ENCODE measurements at regions not wholly inside any gene's neighbourhood (a gene's known extent, or its start where the extent isn't known, plus 50 kb on each side); places are given as distances from the start of the nearest gene placed in this dataset.

DNA sequence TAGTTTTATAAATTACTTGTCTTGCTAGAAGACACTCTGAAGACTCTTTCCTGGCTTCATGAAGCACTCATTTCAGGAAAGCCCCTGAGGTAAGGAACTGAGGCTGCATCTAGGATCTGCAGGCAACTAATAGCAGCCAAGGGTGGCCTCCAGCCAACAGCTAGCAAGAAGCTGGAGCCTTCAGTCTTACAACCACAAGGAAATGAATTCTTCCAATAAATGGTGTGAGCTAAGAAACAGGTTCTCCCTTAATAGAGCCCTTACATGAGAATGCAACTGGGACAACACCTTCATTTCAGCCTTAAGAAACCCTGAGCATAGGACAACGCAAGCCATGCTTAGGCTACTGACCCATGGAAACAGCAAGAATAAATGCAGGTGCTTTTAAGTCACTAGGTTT is 254.6 kb upstream of the RBBP8 start:
- DNase-seq, result no peak

DNA sequence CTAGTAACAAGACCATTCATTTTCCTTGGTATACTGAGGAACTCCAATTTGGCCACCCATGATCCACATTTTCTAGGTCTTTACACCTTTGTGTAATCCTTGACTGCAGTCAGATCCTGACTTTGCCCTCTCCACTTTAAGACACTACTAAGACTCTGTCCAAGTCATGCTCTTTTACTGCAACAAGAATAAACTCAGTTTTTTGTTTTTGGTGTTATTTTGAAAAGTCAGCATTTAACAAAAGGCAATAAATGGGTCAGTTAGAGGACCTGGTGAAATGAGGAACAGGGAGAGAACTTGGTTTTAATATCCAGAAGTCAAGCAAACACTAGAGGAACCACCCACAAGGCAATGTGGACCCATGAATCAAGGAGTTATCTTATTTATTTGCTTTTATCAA is 252.2 kb upstream of the RBBP8 start:
- DNase-seq, result no peak

DNA sequence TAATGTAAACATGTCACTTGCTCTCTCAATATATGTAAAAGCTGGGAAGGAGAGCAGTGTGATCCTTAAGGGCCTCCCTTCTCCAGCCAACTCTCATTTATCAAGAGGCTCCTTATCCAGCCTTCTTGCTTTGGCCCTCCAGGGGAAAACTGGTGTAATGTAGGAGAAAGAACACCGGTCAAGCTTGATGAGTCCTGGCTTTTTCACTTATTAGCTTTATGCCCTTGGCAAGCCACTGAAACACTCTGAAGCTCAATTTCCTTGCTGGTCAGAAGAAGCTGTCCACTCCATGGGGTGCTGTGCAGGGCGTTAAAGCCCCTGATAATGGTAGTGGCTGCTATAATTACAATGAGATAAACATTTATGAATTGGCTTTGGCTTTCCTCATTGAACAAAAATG is 251.2 kb upstream of the RBBP8 start:
- no peak for DNase-seq

DNA sequence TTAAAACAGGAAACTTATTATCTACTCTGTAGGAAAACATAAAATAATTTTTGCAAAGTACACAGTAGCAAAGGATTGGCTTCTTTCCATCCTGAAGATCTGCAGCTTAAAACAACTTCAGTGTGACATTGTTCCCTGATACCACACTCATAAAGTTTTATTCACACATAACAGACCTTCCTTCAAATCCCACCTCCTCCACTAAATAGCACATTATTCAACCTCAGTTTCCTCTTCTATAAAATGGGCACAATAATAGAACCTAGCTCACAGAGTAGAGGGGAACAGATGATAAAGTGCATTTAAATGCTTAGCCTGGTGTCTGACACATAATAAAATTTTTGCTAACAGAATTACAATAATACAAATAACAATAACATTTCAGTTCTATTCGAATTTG is 250.4 kb upstream of the RBBP8 start:
- no peak for DNase-seq

DNA sequence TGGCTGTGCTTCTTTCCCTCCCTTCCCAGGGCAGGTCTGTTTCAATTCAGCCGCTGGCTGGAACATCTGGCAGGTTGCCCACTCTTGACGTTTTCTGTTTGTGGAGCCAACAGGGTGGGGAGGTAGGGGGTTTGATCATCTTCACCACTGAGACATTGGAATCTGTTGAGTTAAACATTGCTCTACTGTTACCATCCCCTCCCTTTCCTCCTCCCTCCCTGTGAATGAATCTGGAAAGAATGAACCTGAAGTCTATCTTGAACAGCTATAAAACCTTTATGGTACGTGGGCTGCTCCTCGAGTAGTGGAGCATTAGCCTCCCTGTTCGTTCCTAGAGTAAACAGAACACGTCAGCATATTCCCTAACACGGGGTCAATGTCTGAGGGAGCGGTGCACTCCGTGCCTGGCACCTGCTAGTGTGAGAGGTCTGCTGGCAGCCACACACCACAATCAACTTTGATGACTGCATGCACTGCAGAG is 249.9 kb upstream of the RBBP8 start:
- no peak for DNase-seq

DNA sequence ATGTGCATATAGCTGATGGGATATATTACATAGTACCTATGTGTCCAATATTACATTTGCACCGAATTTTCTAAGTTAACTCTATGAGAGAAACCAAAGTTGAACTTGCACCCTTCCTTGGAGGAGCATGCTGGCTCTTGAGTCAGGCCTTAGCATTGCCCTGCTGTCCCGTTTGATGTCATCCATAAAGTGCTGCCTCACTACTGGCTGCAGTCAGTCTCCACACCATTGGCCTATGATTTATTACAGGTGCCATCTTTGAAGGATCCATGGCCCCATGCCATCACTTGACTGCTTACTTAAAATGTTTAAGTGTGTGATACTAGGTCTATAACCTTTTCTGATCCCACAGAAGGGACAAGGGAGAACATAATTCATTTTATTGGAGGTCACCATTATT is 249.3 kb upstream of the RBBP8 start:
- no peak for DNase-seq

DNA sequence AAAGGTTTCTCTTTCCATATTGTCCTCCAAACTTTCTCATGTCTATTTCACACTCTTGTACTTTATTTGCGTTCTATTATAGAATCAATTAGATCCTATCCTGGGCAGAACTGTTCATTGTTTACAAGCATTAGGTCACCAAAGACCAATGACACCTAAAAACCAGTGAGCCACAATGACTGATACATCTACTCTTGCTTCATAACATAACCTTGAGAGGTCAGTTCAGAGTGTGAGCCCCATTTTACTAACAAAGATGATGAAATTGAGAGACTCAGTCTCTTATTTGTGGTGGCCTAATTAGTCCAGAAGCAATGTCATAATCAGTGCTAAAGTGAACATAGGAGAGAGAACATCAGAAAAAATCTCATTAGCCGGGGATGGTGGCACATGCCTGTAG is 248.9 kb upstream of the RBBP8 start:
- no peak for DNase-seq

DNA sequence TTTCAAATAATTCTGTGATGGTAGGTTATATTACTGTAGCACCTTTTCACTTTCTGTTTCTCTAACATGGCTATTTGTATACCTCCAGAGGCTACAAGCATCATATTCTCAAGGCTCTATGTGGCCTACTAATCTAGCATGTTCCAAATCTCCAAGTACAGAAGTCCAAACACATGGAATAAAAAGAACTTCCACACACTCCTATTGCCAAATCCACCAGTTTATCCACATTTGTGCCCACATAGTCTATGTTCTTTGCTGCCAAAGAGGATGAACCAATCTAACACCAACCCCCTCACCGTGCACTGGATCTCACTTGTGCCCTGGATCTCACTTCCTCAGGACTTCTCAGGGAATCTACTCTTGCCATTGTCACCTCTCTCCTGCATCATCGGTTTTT is 247.3 kb upstream of the RBBP8 start:
- no peak for DNase-seq

DNA sequence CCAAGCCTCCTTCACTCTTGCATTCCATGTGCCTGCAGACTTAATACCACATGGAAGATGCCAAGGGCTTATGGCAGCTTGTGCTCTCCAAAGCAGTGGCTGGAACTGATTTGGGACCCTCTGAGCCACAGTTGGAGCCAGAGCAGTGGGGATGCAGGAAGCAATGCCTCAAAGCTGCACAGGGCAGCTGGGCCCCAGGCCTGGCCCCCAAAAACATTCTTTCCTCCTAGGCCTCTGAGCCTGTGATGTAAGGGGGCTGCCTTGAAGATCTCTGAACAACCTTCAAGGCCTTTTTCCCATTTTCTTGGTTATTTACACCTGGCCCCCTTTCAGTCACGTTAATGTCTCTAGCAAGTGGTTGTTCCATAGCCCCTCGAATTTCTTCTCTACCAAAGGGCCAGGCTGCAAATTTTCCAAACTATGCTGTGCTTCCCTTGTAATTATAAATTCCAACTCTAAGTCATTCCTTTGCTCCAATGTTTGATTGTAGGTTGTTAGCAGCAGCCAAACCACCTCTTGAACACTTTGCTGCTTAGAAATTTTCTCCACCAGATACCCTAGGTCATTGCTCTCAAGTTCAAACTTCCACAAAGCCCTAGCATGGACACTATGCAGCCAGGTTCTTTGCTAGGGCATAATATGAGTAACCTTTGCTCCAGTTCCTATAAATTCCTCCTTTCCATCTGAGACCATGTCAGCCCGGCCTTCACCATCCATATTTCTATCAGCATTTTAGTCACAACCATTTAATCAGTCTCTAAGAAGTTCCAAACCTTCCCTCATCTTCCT is 245.0 kb upstream of the RBBP8 start:
- DNase-seq, result no peak

DNA sequence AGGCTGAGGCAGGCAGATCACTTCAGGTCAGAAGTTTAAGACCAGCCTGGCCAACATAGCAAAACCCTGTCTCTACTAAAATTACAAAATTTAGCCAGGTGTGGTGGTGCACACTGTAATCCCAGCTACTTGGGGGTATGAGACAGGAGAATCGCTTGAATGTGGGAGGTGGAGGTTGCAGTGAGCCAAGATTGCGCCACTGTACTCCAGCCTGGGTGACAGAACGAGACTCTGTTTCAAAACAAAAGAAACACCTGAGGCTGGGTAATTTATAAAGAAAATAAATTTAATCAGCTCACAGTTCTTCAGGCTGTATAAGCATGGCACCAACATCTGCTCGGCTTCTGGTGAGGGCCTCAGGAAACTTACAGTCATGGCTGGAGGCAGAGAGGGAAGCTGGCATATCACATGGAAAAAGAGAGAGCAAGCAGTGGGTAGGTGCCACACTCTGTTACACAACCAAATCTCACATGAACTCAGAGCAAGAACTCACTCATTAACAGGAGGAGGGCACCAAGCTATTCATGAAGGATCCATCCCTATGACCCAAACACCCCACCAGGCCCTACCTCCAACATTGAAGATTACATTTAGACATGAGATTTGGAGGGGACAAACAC is 244.1 kb upstream of the RBBP8 start:
- DNase-seq, result no peak

DNA sequence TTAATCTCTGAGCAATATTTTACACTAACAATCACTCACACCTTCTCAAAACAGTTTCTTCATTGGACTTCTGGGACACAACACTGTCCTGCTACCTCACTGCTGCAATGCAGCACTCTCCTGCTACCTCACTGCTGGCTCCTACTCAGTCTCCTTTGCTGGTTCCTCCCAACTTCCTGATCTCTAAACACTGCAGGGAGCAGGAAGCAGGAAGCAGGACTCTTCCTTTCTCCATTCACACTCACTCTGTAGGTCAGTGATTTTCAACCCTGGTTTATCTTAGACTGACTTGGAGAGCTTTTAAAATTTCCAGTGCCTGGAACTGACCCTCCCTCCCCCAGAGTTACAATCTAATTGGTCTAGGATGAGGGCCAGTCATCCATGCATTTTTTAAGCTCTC is 243.4 kb upstream of the RBBP8 start:
- DNase-seq, result no peak

DNA sequence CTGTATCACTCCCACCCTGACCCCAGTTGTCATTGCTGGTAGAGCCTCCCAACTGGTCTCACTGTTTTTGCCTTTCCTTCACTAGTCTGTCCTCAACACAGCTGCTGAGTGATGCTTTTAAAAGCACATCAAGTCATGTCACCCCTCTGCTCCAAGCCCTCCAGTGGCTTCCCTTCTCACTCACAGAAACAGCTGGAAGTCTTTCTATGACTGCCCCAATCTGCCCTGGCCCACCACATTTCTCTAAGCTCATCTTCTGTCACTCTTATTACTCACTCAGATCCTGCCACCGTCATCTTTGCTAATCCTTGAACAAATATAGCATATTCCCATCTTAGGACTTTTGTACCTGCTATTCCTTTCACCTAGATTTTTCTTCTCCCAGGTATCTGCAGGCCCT is 242.6 kb upstream of the RBBP8 start:
- no peak for DNase-seq

DNA sequence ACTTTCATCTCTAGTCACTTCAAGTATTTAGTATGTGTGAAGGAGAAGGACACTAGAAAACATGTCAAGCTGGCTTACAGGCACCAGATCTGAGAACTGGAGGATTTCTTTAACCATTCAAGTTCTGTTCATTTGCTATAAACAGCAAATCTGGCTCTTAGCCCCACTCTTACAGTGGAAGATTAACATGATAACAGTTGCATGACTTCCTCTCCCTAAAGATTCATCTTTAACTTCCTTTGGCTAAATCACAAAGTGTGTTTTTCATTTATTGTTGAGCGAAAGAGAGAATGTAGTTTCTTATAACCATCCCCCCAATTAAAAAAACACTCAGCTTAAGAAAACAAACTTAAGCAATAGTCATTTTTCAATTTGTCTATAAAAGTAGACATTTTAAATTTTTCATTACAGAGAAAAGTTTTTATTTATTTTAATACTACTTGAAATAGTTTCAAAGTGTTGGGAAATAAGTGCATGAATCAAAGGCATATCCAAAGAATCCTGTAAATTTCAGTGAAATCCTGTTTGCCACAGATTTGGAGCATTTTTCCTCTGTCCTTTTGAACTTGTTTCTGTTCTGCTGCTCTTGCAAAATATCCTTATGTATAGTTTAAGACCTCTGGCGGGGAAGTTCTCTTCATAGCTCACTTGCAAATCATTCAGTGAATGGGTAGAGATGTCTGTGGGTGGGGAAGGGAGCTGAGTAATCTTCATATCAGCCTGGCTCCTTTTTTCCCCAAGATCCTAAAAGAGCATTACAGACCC is 241.0 kb upstream of the RBBP8 start:
- DNase-seq, result no peak

DNA sequence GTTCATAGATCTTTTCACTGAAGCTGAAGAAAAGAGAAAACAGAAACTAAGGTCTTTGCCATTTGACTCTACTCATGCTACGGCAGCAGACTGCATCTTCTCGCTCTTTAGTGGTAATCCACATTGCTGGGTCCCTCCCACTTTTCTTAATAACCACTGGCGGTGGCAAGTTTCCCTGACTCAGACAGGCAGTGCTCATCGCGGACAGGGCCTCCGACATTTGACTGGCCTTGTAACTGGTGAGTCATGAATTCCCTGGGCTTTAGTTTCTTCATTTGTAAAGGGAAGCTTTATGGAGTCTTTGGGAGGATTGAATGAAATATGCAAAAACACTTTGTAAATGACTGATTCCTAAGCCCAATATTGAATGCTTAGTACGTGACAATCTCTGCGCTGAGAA is 238.2 kb upstream of the RBBP8 start:
- no peak for DNase-seq

DNA sequence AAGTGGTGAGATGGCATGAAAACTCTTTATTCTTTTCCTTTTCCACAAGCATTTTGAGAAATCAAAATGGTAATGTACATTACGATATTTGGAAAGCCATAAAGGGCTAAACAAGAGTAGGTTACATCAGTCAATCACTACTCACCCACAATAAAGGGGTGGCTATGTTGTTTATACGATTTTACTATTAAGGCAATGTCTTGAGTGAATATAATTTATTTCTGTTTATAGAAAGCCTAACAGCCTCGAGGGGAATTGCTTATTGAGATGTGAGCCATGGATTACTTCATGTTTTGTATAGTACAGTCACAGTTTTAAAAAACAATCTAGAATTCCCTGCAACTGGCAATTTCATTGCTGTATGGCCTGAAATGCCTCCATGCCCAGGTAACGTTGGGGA is 237.5 kb upstream of the RBBP8 start:
- DNase-seq, result no peak

DNA sequence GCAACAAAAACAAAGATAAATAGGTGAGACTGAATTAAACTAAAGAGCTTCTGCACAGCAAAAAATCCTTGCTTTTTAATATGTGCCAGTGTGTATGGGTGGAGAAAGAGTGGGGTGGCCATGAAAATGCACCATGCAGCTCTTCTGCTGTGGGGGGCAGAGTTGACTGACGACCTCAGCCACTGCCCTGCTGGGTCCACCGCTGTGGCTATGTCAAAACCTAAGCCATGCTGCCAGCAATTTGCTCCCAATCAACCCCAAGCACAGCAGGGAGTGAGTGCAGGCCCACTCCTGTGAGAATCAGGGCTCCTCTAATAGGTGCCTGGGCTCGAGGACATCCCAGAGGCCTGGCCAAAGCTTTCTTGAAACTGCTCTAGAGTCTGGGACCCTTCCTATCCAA is 235.6 kb upstream of the RBBP8 start:
- DNase-seq, result no peak

DNA sequence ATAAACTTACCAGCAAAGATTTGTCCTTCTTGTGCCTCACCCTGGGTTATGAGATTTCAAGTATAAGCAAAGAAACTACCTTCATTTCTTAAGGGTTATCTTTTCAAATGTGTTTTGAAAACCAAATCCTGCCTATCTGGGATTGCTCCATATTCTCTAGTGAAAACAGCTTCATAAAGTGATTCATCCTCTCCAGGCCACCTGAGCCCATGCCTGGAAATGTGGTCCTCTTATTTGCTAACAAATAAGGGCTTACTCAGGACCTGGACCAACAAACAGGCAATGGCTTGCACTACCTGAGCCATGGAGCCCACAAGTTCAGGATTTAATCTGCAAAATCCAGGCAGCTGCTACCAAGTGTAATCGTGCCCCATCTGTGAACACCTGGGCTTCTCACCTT is 234.4 kb upstream of the RBBP8 start:
- DNase-seq, result no peak

DNA sequence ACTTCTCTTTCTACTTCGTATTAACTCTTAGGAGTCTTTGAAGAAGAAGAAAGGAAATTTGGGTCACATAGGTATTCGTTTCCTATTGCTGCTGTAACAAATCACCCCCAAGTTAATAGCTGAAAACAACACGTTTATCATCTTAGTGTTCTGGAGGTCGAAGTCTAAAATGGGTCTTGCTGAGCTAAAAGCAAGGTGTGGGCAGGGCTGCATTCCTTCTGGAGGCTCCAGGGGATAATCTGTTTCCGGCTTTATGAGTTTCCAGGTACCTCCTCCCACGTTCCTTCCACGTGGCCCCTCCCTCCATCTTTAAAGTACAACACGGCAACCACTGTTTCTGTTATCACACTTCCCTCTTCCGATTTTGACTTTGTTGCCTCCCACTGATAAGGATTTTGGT is 233.5 kb upstream of the RBBP8 start:
- no peak for DNase-seq

DNA sequence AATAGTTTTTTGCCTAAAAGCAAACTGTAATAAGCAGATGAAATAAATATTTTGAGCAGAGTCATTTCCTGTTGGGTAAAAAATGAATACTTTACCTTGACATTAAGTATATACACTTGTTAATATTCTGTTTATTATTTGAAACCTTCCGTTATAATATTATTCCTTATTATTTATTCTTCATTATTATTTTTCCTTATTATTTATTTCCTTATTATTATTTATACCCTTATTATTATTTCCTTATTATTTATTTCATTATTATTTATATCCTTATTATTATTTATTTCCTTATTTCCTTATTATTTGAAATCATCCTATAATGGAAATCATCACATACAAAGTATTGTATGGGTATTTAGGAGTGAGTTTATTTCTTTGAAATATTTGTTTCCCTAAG is 232.2 kb upstream of the RBBP8 start:
- no peak for DNase-seq

DNA sequence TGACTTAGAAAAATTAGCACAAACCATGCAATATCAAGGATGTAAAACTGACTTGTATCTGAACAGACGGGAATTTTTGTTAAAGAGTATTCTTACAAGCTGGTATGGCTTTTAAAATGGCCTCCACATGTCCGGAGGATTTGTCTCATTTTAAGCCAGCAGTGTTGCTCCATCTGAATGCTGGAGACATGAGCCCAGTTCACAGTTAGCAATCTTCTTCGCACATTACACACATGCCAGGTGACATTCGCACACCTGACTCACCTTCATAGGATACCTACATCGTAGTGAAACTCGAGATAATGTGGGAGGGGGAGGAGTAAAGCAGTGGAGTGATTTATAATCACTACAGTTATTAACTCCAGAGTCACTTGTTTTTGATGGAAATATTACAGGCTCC is 231.8 kb upstream of the RBBP8 start:
- DNase-seq, result no peak

DNA sequence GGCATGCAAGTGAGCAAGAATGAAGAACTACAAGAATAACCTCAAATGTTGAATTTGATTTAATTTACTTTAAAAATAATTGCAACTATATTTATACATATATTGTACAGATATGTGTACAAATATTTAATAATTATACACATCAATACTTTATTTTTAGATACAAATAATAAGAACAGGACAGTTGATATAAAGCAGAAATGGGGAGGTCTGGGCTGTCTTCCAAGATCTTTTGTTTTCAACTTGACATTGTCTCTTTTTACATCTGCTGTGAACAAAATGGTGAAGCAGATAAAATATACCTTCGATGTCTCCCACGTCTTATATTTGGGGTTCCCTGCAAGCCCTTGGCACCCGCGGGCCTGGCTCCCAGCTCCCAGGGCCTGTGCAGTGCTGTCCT is 231.3 kb upstream of the RBBP8 start:
- DNase-seq, result no peak

DNA sequence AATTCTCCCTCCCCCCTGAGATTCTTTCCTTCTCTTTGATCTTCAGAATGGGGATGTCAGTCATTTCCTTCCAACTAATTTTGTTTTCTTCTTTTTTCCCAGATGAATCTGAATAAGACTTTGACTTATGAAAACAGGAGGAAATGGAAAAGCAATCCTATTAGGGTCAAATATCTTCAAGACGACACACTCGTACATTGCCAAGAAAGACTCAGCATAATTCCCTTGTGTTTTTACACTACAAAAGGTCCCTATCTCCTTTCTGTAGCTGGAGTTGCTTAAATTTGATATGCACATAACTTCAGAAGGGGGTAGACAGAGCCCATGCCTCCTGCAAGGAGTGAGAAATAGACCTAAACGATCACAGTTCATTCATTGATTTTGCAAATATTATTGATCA is 230.3 kb upstream of the RBBP8 start:
- DNase-seq, result no peak

DNA sequence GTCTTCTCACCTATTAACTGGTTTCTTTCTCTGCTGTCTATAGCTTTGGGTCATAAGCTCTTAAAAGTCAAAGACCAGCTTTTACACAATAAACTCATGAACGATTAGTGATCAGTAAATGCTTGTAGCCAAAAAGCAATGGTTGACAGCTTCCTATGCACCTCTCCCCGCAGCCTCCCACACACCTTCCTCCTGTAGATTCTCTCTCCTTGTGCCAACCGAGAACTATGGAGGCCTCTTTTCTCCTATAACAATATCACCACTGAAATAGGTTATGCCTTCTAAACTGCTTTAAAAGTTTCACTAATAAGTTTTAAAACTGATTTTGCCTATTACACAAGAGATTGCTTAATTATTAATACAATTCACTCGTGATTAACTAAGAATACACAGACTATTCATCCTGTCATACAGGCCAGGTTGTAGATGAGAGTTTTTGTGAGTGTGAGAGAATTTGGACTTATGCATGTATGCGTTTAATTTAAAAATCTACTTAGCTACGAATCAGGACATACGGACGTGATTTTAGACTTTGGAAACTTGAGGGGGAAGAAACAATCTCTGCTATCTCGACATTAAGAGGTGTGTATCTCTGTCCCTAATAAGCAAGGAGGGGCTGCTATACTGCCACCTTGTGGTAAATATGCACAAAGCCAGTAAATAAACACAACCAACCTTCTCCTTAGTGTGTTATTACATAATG is 229.1 kb upstream of the RBBP8 start:
- DNase-seq, result peak; percentile 49

DNA sequence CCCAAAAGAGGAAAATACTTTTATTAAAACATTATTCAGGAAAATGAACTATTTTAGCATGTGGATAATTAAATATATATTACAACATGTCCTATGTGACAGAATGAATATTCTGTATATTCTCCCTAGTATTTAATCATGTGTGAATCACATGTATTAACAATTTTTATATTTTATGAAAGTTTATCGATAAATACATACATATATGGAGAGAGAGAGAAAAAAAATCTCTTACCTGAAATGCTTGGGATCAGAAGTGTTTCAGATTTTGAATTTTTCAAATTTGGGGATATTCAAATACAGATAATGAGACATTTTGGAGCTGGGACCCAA is 228.6 kb upstream of the RBBP8 start:
- no peak for DNase-seq
